Fibroblast of lung (primary cell): ENCODE measurements at regions not wholly inside any gene's neighbourhood (a gene's known extent, or its start where the extent isn't known, plus 50 kb on each side); places are given as distances from the start of the nearest gene placed in this dataset.
"Not testable (repeated sequence)": the region's sequence is repeated elsewhere in the genome, so short reads cannot be mapped to it uniquely, and the experiment has no call there.

Source experiments
- EZH2 ChIP-seq: IDR thresholded peaks from 2 replicates; pipeline ENCODE4 v1.5.1; 2012; ENCODE audit warnings: low read length, control low read depth, mild to moderate bottlenecking; ENCODE audit errors: missing control alignments
- TF ChIP-seq, protein P1 (sequence below), 2 donors: IDR thresholded peaks in 1 of 2; conservative IDR thresholded peaks in 1 of 2; 1 replicate in 1 of 2; 2 replicates in 1 of 2; pipeline ENCODE4 v1.5.1; 2011 to 2012; ENCODE audit warnings: low read length in 2 of 2, control low read depth in 1 of 2, inconsistent platforms in 1 of 2, low read depth in 1 of 2, mild to moderate bottlenecking in 1 of 2

- TF ChIP-seq, protein P1, sequence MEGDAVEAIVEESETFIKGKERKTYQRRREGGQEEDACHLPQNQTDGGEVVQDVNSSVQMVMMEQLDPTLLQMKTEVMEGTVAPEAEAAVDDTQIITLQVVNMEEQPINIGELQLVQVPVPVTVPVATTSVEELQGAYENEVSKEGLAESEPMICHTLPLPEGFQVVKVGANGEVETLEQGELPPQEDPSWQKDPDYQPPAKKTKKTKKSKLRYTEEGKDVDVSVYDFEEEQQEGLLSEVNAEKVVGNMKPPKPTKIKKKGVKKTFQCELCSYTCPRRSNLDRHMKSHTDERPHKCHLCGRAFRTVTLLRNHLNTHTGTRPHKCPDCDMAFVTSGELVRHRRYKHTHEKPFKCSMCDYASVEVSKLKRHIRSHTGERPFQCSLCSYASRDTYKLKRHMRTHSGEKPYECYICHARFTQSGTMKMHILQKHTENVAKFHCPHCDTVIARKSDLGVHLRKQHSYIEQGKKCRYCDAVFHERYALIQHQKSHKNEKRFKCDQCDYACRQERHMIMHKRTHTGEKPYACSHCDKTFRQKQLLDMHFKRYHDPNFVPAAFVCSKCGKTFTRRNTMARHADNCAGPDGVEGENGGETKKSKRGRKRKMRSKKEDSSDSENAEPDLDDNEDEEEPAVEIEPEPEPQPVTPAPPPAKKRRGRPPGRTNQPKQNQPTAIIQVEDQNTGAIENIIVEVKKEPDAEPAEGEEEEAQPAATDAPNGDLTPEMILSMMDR (conservative IDR thresholded peaks at IDR 0.05 in 1 of 2, IDR thresholded peaks at IDR 0.05 in 1 of 2; ENCODE audit: low read depth in 1 of 2, low read length in 2 of 2): not testable (repeated sequence)
- TF ChIP-seq EZH2: not testable (repeated sequence)
These were observed 358.5 kb downstream of the ZNF674 start for GRCh38 chrX:46186811-46187106.
